Natural killer cell (primary cell): ENCODE measurements at regions not wholly inside any gene's neighbourhood (a gene's known extent, or its start where the extent isn't known, plus 50 kb on each side); places are given as distances from the start of the nearest gene placed in this dataset.
"Not testable (repeated sequence)": the region's sequence is repeated elsewhere in the genome, so short reads cannot be mapped to it uniquely, and the experiment has no call there.

ENCODE experiments used
- ATAC-seq, 3 donors: fragments of 150-1000 bp in 2 of 3; fragments of 200-7000 bp in 1 of 3; cut with Tn5 transposase; 1 replicate in 1 of 3; 2 replicates in 2 of 3; pipeline ENCODE4 v1.10.0; 2021; ENCODE audit warnings: mild to moderate bottlenecking in 2 of 3, moderate library complexity in 2 of 3
- DNase-seq, 2 donors: peaks; one replicate each; pipeline versions ENCODE4 v3.0.0 to v3.0.0-alpha.2; 2013 to 2021; ENCODE audit warnings: mixed read lengths in 1 of 2
- H3K27ac ChIP-seq: one replicate; pipeline ENCODE4 v1.5.1; 2013; ENCODE audit warnings: mild to moderate bottlenecking, low read length
- H3K27me3 ChIP-seq: one replicate; pipeline ENCODE4 v1.6.1; 2013; ENCODE audit warnings: low read length; ENCODE audit not compliant: control insufficient read depth, insufficient read depth
- H3K36me3 ChIP-seq: one replicate; pipeline ENCODE4 v1.6.1; 2013; ENCODE audit warnings: low read length; ENCODE audit not compliant: control insufficient read depth, insufficient read depth
- H3K4me1 ChIP-seq: one replicate; pipeline ENCODE4 v1.6.1; 2013; ENCODE audit warnings: low read length; ENCODE audit not compliant: control insufficient read depth, insufficient read depth
- H3K4me3 ChIP-seq: one replicate; pipeline ENCODE4 v1.5.1; 2013; ENCODE audit warnings: low read length
- H3K9me3 ChIP-seq: one replicate; pipeline ENCODE4 v1.6.1; 2013; ENCODE audit warnings: low read length; ENCODE audit not compliant: control insufficient read depth, insufficient read depth
- H3K27ac Mint-ChIP-seq, 2 donors: one replicate each; pipeline ENCODE4 v1.8.0; 2022; ENCODE audit warnings: mild to moderate bottlenecking in 2 of 2, mixed read lengths in 2 of 2, moderate library complexity in 1 of 2
- H3K27me3 Mint-ChIP-seq, 2 donors: one replicate each; pipeline ENCODE4 v1.8.0; 2022; ENCODE audit warnings: low read depth in 2 of 2, mixed read lengths in 2 of 2
- H3K36me3 Mint-ChIP-seq: one replicate; pipeline ENCODE4 v1.8.0; 2022; ENCODE audit warnings: mixed read lengths
- H3K4me1 Mint-ChIP-seq, 2 donors: one replicate each; pipeline ENCODE4 v1.8.0; 2022; ENCODE audit warnings: mixed read lengths in 2 of 2
- H3K4me3 Mint-ChIP-seq: one replicate; pipeline ENCODE4 v1.8.0; 2022; ENCODE audit warnings: mild to moderate bottlenecking, moderate library complexity, mixed read lengths
- H3K9me3 Mint-ChIP-seq, 2 donors: one replicate each; pipeline ENCODE4 v1.8.0; 2022; ENCODE audit warnings: mixed read lengths in 2 of 2
- CTCF ChIP-seq: fragments of 200-600 bp; IDR thresholded peaks from one replicate; pipeline ENCODE4 v1.8.0; 2022; ENCODE audit warnings: antibody characterized with exemption
- WGBS: methylation state at CpG from one replicate; pipeline ENCODE4 v1.1.7; 2013; ENCODE audit warnings: missing lambda C conversion rate; ENCODE audit not compliant: insufficient coverage; 5-methylcytosine and 5-hydroxymethylcytosine counted together
- intact Hi-C: fragments of 100-400 bp; cut with micrococcal nuclease; formaldehyde crosslinking; loops from one replicate; pipeline ENCODE4 v1.14.2; 2022

- H3K4me3 ChIP-seq, H3K9me3 Mint-ChIP-seq, H3K27me3 ChIP-seq, H3K36me3 Mint-ChIP-seq, H3K4me1 ChIP-seq, DNase-seq, H3K4me3 Mint-ChIP-seq, H3K27ac ChIP-seq, ATAC-seq, H3K27me3 Mint-ChIP-seq, H3K27ac Mint-ChIP-seq, H3K4me1 Mint-ChIP-seq, H3K36me3 ChIP-seq, H3K9me3 ChIP-seq, intact Hi-C loops: not testable (repeated sequence)
- WGBS = 90% methylated on average over 12 of the region's 12 CpGs
Observed at GRCh38 chr1:76700200-76700599, 167.1 kb upstream of the ST6GALNAC5 start.

- H3K27ac ChIP-seq = no peak overlapping the region
- Mint-ChIP-seq H3K9me3 (peaks cover 2% of the 10 kb centered on the region in 2 donors), H3K4me3 (no peak overlapping the region)
Observed at GRCh38 chr1:76705560-76705959, 161.7 kb upstream of the ST6GALNAC5 start.

GRCh38 chr1:76713535-76713934, 153.7 kb upstream of the ST6GALNAC5 start:
- ATAC-seq (no peak), DNase-seq (no peak)
- H3K9me3 Mint-ChIP-seq = peaks cover 0 to 2% of the 10 kb centered on the region in 2 donors
- no peak overlapping the region for H3K27ac Mint-ChIP-seq
- H3K36me3 ChIP-seq = no peaks in the 10 kb centered on the region
- H3K27ac ChIP-seq = no peak overlapping the region
- H3K4me1 ChIP-seq = no peaks in the 10 kb centered on the region
- H3K4me3 Mint-ChIP-seq = no peak overlapping the region
- no peak overlapping the region for H3K4me3 ChIP-seq
- no peaks in the 10 kb centered on the region for H3K27me3 ChIP-seq
- no peaks in the 10 kb centered on the region for H3K4me1 Mint-ChIP-seq
- intact Hi-C loops = no loop called here
- H3K9me3 ChIP-seq = no peaks in the 10 kb centered on the region
- no CpG with 5 or more reads among the region's 2 CpGs for WGBS
- H3K36me3 Mint-ChIP-seq = no peaks in the 10 kb centered on the region
- H3K27me3 Mint-ChIP-seq = no peaks in the 10 kb centered on the region
- TF ChIP-seq CTCF = no peak

More at GRCh38 chr1:76705560-76705959, 161.7 kb upstream of the ST6GALNAC5 start:
- Mint-ChIP-seq H3K36me3 (no peaks in the 10 kb centered on the region), H3K27me3 (peaks cover 0 to 3% of the 10 kb centered on the region in 2 donors), H3K27ac (no peak overlapping the region), H3K4me1 (no peaks in the 10 kb centered on the region)
- WGBS = 70% methylated on average over 4 of the region's 4 CpGs
- Histone ChIP-seq H3K9me3 (no peaks in the 10 kb centered on the region), H3K4me1 (no peaks in the 10 kb centered on the region), H3K4me3 (no peak overlapping the region), H3K36me3 (no peaks in the 10 kb centered on the region), H3K27me3 (no peaks in the 10 kb centered on the region)
- no peak for DNase-seq
- intact Hi-C loops = no loop called here
- no peak for TF ChIP-seq CTCF
- no peak for ATAC-seq

- no peak for TF ChIP-seq CTCF
- H3K4me1 ChIP-seq = no peaks in the 10 kb centered on the region
- H3K27me3 Mint-ChIP-seq = no peaks in the 10 kb centered on the region
- no peak for DNase-seq
- no peak overlapping the region for H3K4me3 Mint-ChIP-seq
- H3K4me1 Mint-ChIP-seq = no peaks in the 10 kb centered on the region
- H3K27ac ChIP-seq = no peak overlapping the region
- H3K9me3 Mint-ChIP-seq = peaks cover 0 to 2% of the 10 kb centered on the region in 2 donors
- no peak overlapping the region for H3K4me3 ChIP-seq
- no peak for ATAC-seq
- H3K27me3 ChIP-seq = no peaks in the 10 kb centered on the region
- no peaks in the 10 kb centered on the region for H3K9me3 ChIP-seq
- H3K27ac Mint-ChIP-seq = no peak overlapping the region
- 50% methylated on average over 1 of the region's 1 CpG for WGBS
- intact Hi-C loops = no loop called here
- no peaks in the 10 kb centered on the region for H3K36me3 Mint-ChIP-seq
- no peaks in the 10 kb centered on the region for H3K36me3 ChIP-seq
Observed at GRCh38 chr1:76715474-76715873, 151.8 kb upstream of the ST6GALNAC5 start.
